GM23248 (cell line): ENCODE measurements at regions not wholly inside any gene's neighbourhood (a gene's known extent, or its start where the extent isn't known, plus 50 kb on each side); places are given as distances from the start of the nearest gene placed in this dataset.

Experiments used
- EZH2 ChIP-seq: fragments of 200-600 bp; sonication (generic); IDR thresholded peaks from 2 replicates; pipeline ENCODE4 v1.6.1; 2018; ENCODE audit warnings: antibody characterized with exemption, mild to moderate bottlenecking; ENCODE audit not compliant: insufficient read depth, poor library complexity, severe bottlenecking
- EZH2phosphoT487 ChIP-seq: fragments of 200-600 bp; sonication (generic); IDR thresholded peaks from 2 replicates; pipeline ENCODE4 v1.6.1; 2018; ENCODE audit warnings: antibody characterized with exemption, moderate library complexity, mild to moderate bottlenecking, low read depth; ENCODE audit not compliant: insufficient read depth

GRCh38 chr3:29072611-29073010 is 208.3 kb upstream of the RBMS3 start:
- TF ChIP-seq EZH2 (no peak), EZH2phosphoT487 (no peak)
